Neural progenitor cell (in vitro differentiated cells): ENCODE measurements at regions not wholly inside any gene's neighbourhood (a gene's known extent, or its start where the extent isn't known, plus 50 kb on each side); places are given as distances from the start of the nearest gene placed in this dataset.
A peak's percentile ranks its signal among the peaks of the same experiment; 100 is the strongest.

Source experiments
- DNase-seq: peaks from one replicate; pipeline ENCODE4 v3.0.0-alpha.2; 2016; ENCODE audit warnings: low spot score
- H2AFZ ChIP-seq: fragments of 200-600 bp; sonication (generic); replicated peaks from 2 replicates; pipeline ENCODE4 v1.6.1; 2016; ENCODE audit warnings: antibody characterized with exemption
- H3F3A ChIP-seq: fragments of 200-600 bp; sonication (generic); 2 replicates; pipeline ENCODE4 v1.6.1; 2016; ENCODE audit warnings: antibody characterized with exemption, low read depth
- H3K27ac ChIP-seq: fragments of 200-600 bp; sonication (generic); 2 replicates; pipeline ENCODE4 v1.5.1; 2016; ENCODE audit warnings: mild to moderate bottlenecking
- H3K27me3 ChIP-seq: fragments of 200-600 bp; sonication (generic); 2 replicates; pipeline ENCODE4 v1.6.1; 2016; ENCODE audit warnings: mild to moderate bottlenecking, moderate library complexity
- H3K36me3 ChIP-seq: fragments of 200-600 bp; sonication (generic); 2 replicates; pipeline ENCODE4 v1.5.1; 2016
- H3K4me1 ChIP-seq: fragments of 200-600 bp; sonication (generic); 2 replicates; pipeline ENCODE4 v1.6.1; 2016; ENCODE audit warnings: mixed run types
- H3K4me2 ChIP-seq: fragments of 200-600 bp; sonication (generic); 2 replicates; pipeline ENCODE4 v1.6.1; 2016
- H3K4me3 ChIP-seq: fragments of 200-600 bp; sonication (generic); 2 replicates; pipeline ENCODE4 v1.5.1; 2016
- H3K79me2 ChIP-seq: fragments of 200-600 bp; sonication (generic); 2 replicates; pipeline ENCODE4 v1.6.1; 2016; ENCODE audit warnings: low read depth
- H3K9ac ChIP-seq: fragments of 200-600 bp; sonication (generic); 2 replicates; pipeline ENCODE4 v1.6.1; 2016
- H3K9me3 ChIP-seq: fragments of 200-600 bp; sonication (generic); 2 replicates; pipeline ENCODE4 v1.5.1; 2016; ENCODE audit warnings: low read depth
- H4K20me1 ChIP-seq: fragments of 200-600 bp; sonication (generic); 2 replicates; pipeline ENCODE4 v1.6.1; 2016; ENCODE audit warnings: low read depth
- H3K27ac Mint-ChIP-seq: 3 replicates; pipeline ENCODE4 v1.8.0; 2021; ENCODE audit warnings: mixed read lengths
- H3K27me3 Mint-ChIP-seq: 2 replicates; pipeline ENCODE4 v1.8.0; 2022; ENCODE audit warnings: low read depth, mild to moderate bottlenecking, inconsistent platforms, moderate library complexity, mixed read lengths; ENCODE audit not compliant: insufficient read depth
- H3K36me3 Mint-ChIP-seq: 3 replicates; pipeline ENCODE4 v1.8.0; 2021; ENCODE audit warnings: mixed read lengths
- H3K4me1 Mint-ChIP-seq: 3 replicates; pipeline ENCODE4 v1.8.0; 2021; ENCODE audit warnings: mixed read lengths
- H3K4me3 Mint-ChIP-seq: 3 replicates; pipeline ENCODE4 v1.8.0; 2021; ENCODE audit warnings: mild to moderate bottlenecking, moderate library complexity, mixed read lengths
- H3K9me3 Mint-ChIP-seq: 3 replicates; pipeline ENCODE4 v1.8.0; 2020; ENCODE audit warnings: mixed read lengths
- CTCF ChIP-seq: fragments of 200-600 bp; sonication (generic); IDR thresholded peaks from 2 replicates; pipeline ENCODE4 v1.5.1; 2017; ENCODE audit warnings: antibody characterized with exemption, mild to moderate bottlenecking
- EZH2 ChIP-seq: fragments of 200-600 bp; sonication (generic); IDR thresholded peaks from 2 replicates; pipeline ENCODE4 v1.6.1; 2017; ENCODE audit warnings: antibody characterized with exemption, mild to moderate bottlenecking, moderate library complexity
- EZH2phosphoT487 ChIP-seq: fragments of 200-600 bp; sonication (generic); IDR thresholded peaks from 2 replicates; pipeline ENCODE4 v1.6.1; 2017; ENCODE audit warnings: antibody characterized with exemption

GRCh38 chr3:25324954-25325655 is 103.0 kb upstream of the RARB start:
- H3F3A ChIP-seq = no peaks in the 10 kb centered on the region
- Mint-ChIP-seq H3K27me3 (no peaks in the 10 kb centered on the region), H3K4me1 (no peaks in the 10 kb centered on the region), H3K36me3 (no peaks in the 10 kb centered on the region), H3K4me3 (no peak overlapping the region), H3K9me3 (peaks cover 12% of the 10 kb centered on the region), H3K27ac (no peak overlapping the region)
- no peak overlapping the region for H3K9ac ChIP-seq
- H2AFZ ChIP-seq = no peak overlapping the region
- H4K20me1 ChIP-seq = no peaks in the 10 kb centered on the region
- no peaks in the 10 kb centered on the region for H3K36me3 ChIP-seq
- H3K4me3 ChIP-seq = no peak overlapping the region
- TF ChIP-seq CTCF (no peak), EZH2phosphoT487 (no peak), EZH2 (no peak)
- no peak overlapping the region for H3K4me2 ChIP-seq
- no peaks in the 10 kb centered on the region for H3K4me1 ChIP-seq
- H3K9me3 ChIP-seq = no peaks in the 10 kb centered on the region
- no peaks in the 10 kb centered on the region for H3K79me2 ChIP-seq
- H3K27ac ChIP-seq = no peak overlapping the region
- no peak for DNase-seq
- H3K27me3 ChIP-seq = no peaks in the 10 kb centered on the region

DNA sequence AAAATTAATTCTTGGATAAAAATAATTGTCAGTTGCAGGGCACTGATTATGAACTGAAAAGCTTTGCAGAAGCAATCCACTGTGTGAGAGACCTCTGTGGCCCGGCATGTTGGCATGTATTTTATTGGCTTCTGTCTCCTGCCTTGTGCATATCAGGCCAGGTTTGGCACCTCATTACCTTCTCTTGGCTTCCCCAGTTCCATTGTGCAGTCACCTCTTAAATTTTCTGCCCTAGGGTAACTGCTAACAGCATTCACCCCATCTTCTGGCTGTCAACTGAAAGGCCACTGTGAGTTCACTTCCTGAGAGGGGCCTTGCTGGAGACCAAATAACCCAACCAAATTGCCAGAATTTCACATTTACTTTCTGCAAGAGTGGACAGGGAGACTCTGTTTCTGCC is 92.7 kb upstream of the RARB start:
- no peak for DNase-seq
- Histone ChIP-seq H3K9ac (no peak overlapping the region), H3F3A (no peaks in the 10 kb centered on the region), H3K9me3 (no peaks in the 10 kb centered on the region), H2AFZ (no peak overlapping the region), H3K4me2 (no peak overlapping the region), H3K4me3 (no peak overlapping the region), H3K79me2 (no peaks in the 10 kb centered on the region), H3K4me1 (peaks cover 19% of the 10 kb centered on the region), H3K36me3 (no peaks in the 10 kb centered on the region), H3K27ac (no peak overlapping the region), H3K27me3 (no peaks in the 10 kb centered on the region), H4K20me1 (no peaks in the 10 kb centered on the region)
- H3K4me1 Mint-ChIP-seq = no peaks in the 10 kb centered on the region
- no peak overlapping the region for H3K27ac Mint-ChIP-seq
- H3K9me3 Mint-ChIP-seq = peaks cover 20% of the 10 kb centered on the region
- no peak for TF ChIP-seq EZH2phosphoT487
- TF ChIP-seq EZH2 = no peak
- no peak for TF ChIP-seq CTCF
- no peaks in the 10 kb centered on the region for H3K36me3 Mint-ChIP-seq
- no peaks in the 10 kb centered on the region for H3K27me3 Mint-ChIP-seq
- no peak overlapping the region for H3K4me3 Mint-ChIP-seq

- Histone ChIP-seq H3K9me3 (no peaks in the 10 kb centered on the region), H4K20me1 (no peaks in the 10 kb centered on the region), H3K27ac (no peak overlapping the region), H3K79me2 (no peaks in the 10 kb centered on the region), H2AFZ (no peak overlapping the region), H3K4me1 (peaks cover 19% of the 10 kb centered on the region), H3K36me3 (no peaks in the 10 kb centered on the region), H3K9ac (no peak overlapping the region), H3K4me2 (no peak overlapping the region), H3K4me3 (no peak overlapping the region), H3F3A (no peaks in the 10 kb centered on the region), H3K27me3 (no peaks in the 10 kb centered on the region)
- Mint-ChIP-seq H3K36me3 (no peaks in the 10 kb centered on the region), H3K9me3 (no peaks in the 10 kb centered on the region), H3K27me3 (no peaks in the 10 kb centered on the region), H3K4me3 (no peak overlapping the region), H3K4me1 (no peaks in the 10 kb centered on the region), H3K27ac (no peak overlapping the region)
- TF ChIP-seq EZH2phosphoT487 (no peak), CTCF (no peak), EZH2 (no peak)
- peak; percentile 15 for DNase-seq
These were observed 89.8 kb upstream of the RARB start for GRCh38 chr3:25338158-25338725.
